ENCODE measurements at regions not wholly inside any gene's neighbourhood (a gene's known extent, or its start where the extent isn't known, plus 50 kb on each side); places are given as distances from the start of the nearest gene placed in this dataset.

- TF ChIP-seq POLR2AphosphoS5 (IDR thresholded peaks at IDR 0.05; ENCODE audit: low read depth) (no peak), GABPA (IDR thresholded peaks at IDR 0.05; ENCODE audit: low read depth) (no peak), SPI1 (IDR thresholded peaks at IDR 0.05; ENCODE audit: borderline replicate concordance, low read depth) (no peak)
- TF ChIP-seq, protein P1, sequence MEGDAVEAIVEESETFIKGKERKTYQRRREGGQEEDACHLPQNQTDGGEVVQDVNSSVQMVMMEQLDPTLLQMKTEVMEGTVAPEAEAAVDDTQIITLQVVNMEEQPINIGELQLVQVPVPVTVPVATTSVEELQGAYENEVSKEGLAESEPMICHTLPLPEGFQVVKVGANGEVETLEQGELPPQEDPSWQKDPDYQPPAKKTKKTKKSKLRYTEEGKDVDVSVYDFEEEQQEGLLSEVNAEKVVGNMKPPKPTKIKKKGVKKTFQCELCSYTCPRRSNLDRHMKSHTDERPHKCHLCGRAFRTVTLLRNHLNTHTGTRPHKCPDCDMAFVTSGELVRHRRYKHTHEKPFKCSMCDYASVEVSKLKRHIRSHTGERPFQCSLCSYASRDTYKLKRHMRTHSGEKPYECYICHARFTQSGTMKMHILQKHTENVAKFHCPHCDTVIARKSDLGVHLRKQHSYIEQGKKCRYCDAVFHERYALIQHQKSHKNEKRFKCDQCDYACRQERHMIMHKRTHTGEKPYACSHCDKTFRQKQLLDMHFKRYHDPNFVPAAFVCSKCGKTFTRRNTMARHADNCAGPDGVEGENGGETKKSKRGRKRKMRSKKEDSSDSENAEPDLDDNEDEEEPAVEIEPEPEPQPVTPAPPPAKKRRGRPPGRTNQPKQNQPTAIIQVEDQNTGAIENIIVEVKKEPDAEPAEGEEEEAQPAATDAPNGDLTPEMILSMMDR (IDR thresholded peaks at IDR 0.05; ENCODE audit: insufficient read depth, low read length), result no peak
- TF ChIP-seq, protein P2, sequence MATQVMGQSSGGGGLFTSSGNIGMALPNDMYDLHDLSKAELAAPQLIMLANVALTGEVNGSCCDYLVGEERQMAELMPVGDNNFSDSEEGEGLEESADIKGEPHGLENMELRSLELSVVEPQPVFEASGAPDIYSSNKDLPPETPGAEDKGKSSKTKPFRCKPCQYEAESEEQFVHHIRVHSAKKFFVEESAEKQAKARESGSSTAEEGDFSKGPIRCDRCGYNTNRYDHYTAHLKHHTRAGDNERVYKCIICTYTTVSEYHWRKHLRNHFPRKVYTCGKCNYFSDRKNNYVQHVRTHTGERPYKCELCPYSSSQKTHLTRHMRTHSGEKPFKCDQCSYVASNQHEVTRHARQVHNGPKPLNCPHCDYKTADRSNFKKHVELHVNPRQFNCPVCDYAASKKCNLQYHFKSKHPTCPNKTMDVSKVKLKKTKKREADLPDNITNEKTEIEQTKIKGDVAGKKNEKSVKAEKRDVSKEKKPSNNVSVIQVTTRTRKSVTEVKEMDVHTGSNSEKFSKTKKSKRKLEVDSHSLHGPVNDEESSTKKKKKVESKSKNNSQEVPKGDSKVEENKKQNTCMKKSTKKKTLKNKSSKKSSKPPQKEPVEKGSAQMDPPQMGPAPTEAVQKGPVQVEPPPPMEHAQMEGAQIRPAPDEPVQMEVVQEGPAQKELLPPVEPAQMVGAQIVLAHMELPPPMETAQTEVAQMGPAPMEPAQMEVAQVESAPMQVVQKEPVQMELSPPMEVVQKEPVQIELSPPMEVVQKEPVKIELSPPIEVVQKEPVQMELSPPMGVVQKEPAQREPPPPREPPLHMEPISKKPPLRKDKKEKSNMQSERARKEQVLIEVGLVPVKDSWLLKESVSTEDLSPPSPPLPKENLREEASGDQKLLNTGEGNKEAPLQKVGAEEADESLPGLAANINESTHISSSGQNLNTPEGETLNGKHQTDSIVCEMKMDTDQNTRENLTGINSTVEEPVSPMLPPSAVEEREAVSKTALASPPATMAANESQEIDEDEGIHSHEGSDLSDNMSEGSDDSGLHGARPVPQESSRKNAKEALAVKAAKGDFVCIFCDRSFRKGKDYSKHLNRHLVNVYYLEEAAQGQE (IDR thresholded peaks at IDR 0.05; ENCODE audit: insufficient replicate concordance, low read depth), result no peak
- DNase-seq (ENCODE audit: low read depth in 1 of 2, low spot score in 1 of 2), result peak in 1 of 2 experiments; percentile 3
- no peak overlapping the region for H3K27ac ChIP-seq (replicated peaks)
- H3K27me3 ChIP-seq (ENCODE audit: insufficient read depth, poor library complexity, severe bottlenecking), result no peaks in the 10 kb centered on the region
- H3K4me3 ChIP-seq (replicated peaks; ENCODE audit: insufficient read depth, low read length), result no peak overlapping the region
Observed at GRCh38 chr6:148648754-148649453, 97.9 kb upstream of the UST start.

DNA sequence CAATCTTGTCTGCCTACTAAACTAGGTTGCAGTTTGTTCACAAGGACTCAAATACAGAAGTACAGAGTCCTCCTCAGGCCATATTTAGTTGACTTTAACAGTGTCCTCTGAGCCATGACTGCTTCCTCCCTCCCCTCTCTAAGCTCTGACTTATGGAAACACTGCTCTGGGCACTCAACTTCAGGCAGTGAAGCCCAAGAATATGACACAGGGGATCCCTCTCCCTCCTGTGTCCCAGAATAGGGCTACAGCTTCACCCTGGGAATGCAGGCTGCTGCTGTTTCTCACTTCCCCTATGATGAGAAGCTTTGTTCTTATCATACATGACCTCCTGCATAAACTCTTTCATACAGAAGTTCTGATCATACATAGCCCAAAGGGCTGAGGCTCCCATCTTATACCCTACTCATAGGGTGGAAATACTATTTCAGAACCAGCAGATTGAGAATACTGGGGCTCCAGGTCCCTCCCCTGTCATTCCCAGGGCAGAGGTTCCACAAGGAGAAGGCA, 97.3 kb upstream of the UST start:
- DNase-seq (ENCODE audit: low read depth in 1 of 2, low spot score in 1 of 2), result no peak
- TF ChIP-seq, protein P1 (IDR thresholded peaks at IDR 0.05; ENCODE audit: insufficient read depth, low read length), result no peak
- TF ChIP-seq POLR2AphosphoS5 (IDR thresholded peaks at IDR 0.05; ENCODE audit: low read depth) (no peak), GABPA (IDR thresholded peaks at IDR 0.05; ENCODE audit: low read depth) (no peak), SPI1 (IDR thresholded peaks at IDR 0.05; ENCODE audit: borderline replicate concordance, low read depth) (no peak)
- TF ChIP-seq, protein P2 (IDR thresholded peaks at IDR 0.05; ENCODE audit: insufficient replicate concordance, low read depth), result no peak
- Histone ChIP-seq H3K4me3 (replicated peaks; ENCODE audit: insufficient read depth, low read length) (no peak overlapping the region), H3K27ac (replicated peaks) (no peak overlapping the region), H3K27me3 (ENCODE audit: insufficient read depth, poor library complexity, severe bottlenecking) (no peaks in the 10 kb centered on the region)

GRCh38 chr6:148650941-148651505, 95.8 kb upstream of the UST start:
- Histone ChIP-seq H3K27me3 (ENCODE audit: insufficient read depth, poor library complexity, severe bottlenecking) (no peaks in the 10 kb centered on the region), H3K27ac (replicated peaks) (no peak overlapping the region), H3K4me3 (replicated peaks; ENCODE audit: insufficient read depth, low read length) (no peak overlapping the region)
- DNase-seq (ENCODE audit: low read depth in 1 of 2, low spot score in 1 of 2), result no peak
- TF ChIP-seq, protein P2 (IDR thresholded peaks at IDR 0.05; ENCODE audit: insufficient replicate concordance, low read depth), result no peak
- TF ChIP-seq POLR2AphosphoS5 (IDR thresholded peaks at IDR 0.05; ENCODE audit: low read depth) (no peak), GABPA (IDR thresholded peaks at IDR 0.05; ENCODE audit: low read depth) (no peak), SPI1 (IDR thresholded peaks at IDR 0.05; ENCODE audit: borderline replicate concordance, low read depth) (no peak)
- TF ChIP-seq, protein P1 (IDR thresholded peaks at IDR 0.05; ENCODE audit: insufficient read depth, low read length), result no peak
